Left renal cortex interstitium (tissue), 4 donors: ENCODE measurements at regions not wholly inside any gene's neighbourhood (a gene's known extent, or its start where the extent isn't known, plus 50 kb on each side); places are given as distances from the start of the nearest gene placed in this dataset.
"Not testable (repeated sequence)": the region's sequence is repeated elsewhere in the genome, so short reads cannot be mapped to it uniquely, and the experiment has no call there.

Source experiments
- DNase-seq, 4 donors: peaks; one replicate each; pipeline ENCODE4 v3.0.0-alpha.2; 2013; ENCODE audit warnings: low read depth in 4 of 4, low spot score in 2 of 4, missing footprints in 1 of 4

DNA sequence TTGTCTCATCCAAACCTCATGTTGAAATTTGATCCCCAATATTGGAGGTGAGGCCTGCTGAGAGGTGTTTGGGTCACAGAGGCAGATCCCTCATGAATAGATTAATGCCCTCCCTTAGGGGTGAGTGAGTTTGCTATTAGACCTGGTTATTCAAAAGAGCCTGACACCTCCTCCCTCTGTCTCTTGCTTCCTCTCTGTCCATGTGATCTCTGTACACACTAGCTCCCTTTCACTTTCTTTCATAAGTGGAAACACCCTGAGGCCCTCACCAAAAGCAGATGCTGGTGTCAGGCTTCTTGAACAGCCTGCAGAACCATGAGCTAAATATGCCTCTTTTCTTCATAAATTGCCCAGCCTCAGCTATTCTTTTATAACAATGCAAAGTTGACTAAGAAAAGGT is 447.1 kb downstream of the MDFIC start:
- DNase-seq, result no peak

DNA sequence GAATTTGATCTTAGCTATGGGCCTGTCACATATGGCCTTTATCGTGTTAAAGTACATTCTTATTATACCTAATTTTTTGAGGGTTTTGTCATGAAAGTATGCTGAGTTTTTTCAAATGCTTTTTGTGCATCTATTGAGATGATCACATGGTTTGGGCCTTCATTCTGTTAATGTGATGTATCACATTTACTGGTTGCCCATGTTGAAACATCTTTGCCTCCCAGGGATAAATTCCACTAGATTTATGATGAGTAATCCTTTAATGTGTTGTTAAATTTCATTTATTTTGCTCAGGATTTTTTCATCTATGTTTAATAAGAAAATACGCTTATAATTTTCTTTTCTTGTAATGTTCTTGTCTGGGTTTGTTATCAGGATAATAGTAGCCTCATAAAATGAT is 442.0 kb downstream of the MDFIC start:
- DNase-seq, result no peak

DNA sequence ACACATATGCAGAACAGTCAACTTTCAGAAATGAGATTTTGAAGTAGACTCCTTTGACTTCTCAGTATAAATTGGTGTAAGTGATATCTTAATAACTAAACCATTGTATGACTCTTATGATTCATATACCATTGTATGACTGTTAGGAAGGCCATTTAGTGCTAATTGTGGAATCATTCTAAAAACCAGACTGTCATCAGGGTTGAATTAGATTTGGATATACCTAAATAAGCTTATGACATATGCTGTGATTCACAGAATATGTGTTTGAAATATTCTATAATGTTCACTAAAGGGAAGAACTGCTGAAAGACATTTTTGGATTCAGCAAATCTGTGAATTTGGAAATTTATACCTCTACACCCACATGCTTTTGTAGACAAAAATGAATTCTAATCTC is 438.1 kb downstream of the MDFIC start:
- no peak for DNase-seq

DNA sequence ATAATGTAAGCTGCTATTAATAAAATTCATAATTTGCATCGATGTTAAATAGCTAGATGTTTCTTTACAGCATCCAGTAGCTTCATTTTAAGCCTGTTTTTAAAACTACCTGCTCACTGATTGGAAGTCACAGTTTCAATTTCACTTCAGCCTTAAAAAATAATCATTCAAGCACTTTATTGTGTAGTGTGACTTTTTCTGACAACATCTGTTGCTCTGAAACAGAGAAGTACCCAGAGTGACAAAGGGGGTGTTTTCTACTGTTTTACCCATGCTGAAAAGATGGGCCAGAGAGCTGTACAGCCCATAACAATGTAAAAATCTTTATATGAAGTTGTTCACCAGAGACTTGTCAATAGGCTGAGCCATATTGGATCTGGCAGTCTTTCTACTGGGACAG is 437.2 kb downstream of the MDFIC start:
- no peak for DNase-seq

DNA sequence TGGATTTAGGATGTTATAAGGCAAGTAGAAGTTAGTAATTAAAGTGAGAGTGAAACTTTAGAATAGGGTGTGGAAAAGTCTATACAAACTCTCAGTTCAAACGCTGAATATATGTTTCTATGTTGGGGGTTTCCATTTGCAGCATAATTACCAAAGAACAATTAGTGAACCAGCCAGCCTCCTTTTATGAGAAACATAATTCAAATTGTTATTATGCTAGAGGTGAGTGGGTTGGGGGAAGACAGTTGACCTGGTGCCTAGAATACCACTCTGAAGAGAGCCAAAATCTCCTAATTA is 435.8 kb downstream of the MDFIC start:
- DNase-seq, result no peak

DNA sequence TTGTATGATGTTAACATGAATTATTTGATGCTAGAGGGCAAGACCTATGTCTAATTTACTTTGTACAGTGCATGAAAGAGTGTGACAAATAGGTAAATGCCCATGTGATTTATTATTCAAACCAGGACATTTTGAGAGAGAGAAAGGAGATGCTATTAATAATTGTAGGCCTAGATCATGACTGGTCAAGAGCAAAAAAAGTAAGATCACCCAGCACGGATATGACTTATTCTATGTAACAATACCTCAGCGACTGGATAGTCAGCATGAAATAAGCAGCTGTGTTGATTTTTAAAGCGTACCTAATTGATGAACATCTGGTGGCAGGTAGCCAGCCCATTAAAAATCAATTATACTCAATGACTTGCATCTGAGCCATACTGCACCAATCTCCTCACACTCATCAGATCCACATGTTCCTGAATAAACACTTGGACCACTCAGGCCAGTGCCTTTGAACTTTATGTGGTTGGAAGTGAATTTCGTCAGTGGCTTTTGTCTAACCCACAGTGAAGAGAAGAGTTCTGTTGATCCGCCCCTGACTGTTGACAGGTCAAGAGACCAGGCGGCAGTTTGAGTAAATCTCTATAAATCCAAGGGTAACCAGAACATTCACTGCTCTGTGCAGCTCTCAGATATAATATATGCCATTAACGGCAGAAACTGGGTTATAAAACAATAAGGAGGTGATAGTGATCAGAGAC is 435.3 kb downstream of the MDFIC start:
- DNase-seq, result no peak

DNA sequence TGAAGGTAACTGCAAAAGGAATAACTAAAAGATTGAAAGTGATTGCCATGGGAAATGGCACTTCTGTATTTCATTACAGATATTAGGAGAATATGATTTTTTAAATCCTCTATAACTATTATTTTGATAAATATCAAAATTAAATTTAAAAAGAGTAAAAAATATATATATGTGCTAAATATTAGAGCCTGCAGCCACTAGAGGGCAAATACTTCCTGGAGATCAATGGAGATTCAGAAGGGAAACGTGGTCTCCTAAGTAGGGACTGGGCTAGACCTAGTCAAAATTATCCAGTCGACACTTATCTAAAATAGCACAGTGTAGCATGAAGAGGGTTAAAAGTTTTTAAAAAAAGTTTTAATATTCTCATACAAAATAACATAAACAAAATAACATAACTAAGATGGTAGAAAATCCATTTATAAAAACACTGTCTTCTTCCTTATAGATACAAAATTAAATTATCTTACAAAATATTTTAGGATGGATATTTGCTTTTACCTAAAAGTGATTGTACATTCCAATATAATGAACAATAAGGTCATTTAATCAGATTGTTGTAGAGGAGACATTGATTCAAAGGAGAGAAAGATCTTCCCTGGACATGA is 434.3 kb downstream of the MDFIC start:
- no peak for DNase-seq

DNA sequence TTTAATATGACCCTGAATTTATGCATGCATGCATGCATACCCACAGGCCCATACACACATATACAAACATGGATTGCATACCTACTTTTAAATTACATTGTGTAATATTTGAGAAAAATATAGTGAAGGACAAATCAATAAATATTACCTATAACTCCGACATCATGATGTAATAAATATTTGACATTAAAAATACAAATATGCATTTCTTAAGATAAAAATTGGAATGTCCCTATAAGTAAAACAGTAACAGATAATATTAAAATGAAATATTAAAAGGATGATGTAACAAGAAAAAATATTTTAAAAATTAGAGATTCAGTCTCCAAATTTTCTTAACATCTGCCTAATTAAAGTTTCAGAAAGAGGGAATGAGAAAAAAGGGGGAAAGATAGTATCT is 433.0 kb downstream of the MDFIC start:
- DNase-seq, result no peak

DNA sequence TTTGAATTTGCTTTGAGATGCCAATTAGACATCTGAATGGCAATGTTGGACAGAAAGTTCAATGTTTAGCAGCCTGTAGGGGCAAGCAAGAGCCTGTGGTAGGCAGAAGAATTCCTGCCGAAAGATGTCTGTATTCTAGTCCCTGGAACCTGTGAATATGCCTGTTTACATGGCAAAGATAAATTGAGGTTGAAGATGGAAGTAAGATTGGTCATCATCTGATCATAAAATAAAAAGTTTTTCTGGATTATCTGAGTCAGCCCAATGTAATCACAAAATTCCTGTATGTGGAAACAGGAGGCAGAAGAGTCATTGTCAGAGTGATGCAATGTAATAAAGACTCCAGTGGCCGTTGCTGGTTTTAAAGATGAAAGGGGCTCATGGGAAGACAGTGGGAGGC is 430.5 kb downstream of the MDFIC start:
- no peak for DNase-seq

DNA sequence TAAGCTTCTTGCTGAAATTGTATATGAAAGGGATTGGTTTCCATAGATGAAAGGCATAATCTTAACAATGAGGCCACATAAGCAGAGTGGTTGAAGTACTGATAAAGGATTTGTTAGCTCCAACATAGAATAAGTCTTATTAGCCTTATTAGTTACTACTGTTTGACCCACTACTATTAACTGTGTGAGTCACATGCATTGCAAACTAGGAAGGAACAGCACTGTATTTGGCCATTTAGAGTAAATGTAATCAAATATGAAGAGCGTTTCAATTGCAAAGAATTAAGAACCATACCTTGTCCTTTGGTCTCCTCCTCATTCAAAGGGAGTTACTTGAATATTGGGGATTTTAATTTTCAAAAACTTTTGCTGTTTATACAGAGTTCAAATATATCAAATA is 428.9 kb downstream of the MDFIC start:
- no peak for DNase-seq

DNA sequence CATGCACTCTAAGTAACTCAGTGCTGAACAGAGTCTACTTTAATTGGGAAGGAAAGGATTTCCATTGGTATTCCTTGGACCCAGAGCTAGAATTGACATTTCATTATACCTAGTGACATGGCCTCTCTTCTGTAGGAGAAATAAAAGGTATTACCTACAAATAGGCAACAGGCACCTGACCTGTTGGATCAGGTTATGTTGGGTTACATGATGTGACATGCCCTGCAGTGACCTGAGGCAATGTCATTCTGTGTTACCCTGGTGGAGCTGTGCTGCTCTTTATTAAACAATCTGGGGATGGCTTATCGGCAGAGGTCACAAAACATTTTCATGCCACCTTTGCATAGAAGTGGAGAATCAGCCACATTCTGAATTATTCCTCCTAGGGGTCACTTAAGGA is 427.7 kb downstream of the MDFIC start:
- no peak for DNase-seq

DNA sequence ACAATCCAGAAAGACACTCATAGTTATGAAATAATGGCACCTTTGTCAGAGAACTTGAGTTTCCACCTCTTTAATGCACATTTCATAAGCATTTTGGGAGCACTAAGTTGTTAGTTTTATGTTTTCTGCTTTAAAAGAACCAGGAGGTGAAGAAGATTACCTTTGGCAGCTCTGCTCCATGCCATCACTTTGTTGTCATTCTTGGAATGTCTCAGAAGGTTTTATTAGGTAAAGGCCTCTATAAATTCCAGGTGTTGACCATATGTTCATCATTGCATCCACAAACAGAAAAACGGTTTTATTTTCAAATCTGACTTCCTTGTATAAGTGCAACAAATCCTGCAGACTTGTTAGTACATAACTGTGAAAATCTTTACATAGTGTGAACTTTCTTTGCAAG is 424.8 kb downstream of the MDFIC start:
- no peak for DNase-seq

DNA sequence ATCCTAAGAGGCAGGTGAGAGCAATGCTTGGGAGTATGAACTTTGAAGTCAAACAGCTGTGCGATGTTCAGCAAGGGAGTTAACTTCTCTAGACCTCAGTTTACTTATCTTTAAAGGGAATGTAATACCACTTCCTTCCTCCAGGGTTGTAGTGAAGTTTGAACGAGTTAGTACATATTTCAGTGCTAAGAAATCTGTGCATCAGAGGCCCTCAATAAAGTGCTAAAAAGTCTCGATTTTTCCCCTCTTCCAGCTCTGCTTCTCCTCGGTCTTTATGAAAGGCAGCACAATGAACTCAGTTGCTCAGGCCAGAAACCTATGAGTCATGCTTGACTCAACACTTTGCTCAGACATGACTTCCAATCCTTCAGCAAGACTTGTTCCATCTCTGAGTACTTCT is 418.9 kb downstream of the MDFIC start:
- DNase-seq, result no peak

DNA sequence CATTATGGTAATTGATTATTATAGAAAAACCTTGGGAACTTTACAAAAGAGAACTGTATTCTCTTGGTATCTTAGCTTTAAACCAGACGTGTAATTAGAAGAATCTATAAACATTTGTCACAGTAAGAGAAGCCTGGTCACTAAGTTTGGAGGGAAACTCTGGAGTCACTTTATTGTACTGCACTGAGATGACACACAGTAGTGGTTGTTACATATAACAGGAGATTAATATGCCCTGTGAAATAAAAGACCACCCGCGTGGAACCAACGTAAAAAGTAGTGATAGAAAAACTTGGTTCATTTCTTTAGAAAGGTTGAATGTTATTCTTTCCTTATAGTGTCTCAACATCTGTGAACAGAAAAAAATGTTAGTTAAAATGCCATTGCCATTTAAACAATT is 416.1 kb downstream of the MDFIC start:
- no peak for DNase-seq

DNA sequence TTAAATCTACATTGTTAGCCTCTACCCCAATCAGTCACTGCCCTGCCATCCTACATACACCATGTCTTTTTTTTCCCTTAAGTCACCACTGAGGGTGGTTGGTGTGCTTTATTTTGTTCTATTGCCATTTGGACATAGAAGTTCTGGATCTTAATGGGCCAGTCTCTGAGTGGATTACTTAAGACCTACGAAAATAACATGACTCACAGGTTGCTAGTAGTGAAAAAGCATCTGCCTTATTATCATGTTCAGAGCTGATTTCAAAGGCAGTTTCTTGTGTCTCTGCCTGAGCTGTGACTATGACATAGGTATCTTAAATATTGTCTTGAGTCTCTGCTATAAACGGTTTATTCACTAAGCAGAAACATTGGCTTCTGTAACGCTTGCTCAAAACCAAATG is 410.8 kb downstream of the MDFIC start:
- DNase-seq, result no peak

DNA sequence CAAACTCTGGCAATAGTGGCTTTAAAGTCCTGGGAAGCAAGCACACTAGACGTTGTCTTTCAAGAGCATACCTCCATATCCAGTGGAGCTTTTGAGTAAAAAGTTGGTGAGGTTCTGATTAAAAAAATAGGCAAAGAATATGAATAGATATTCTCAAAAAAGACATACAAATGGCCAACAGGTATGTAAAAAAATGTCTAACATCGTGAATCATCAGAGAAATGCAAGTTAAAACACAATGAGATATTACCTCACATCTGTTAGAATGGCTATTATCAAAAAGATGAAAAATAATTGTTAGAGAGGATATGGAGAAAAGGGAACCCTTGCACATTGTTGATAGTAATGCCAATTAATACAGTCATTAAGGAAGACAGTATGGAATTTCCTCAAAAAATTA is 407.1 kb downstream of the MDFIC start:
- no peak for DNase-seq

DNA sequence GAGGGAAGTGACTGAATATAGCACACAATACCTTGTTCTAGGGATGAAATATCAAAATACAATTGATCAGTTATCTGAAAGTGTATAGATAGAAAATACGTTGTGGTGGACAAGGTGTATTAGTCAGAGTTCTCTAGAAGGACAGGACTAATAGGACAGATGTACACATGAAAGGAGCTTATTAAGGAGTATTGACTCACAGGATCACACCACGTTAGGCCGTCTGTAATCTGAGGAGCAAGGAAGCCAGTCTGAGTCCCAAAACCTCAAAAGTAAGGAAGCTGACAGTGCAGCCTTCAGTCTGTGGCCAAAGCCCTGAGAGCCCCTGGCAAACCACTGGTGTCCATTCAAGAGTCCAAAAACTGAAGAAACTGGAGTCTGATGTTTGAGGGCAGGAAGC is 406.1 kb downstream of the MDFIC start:
- DNase-seq, result no peak

DNA sequence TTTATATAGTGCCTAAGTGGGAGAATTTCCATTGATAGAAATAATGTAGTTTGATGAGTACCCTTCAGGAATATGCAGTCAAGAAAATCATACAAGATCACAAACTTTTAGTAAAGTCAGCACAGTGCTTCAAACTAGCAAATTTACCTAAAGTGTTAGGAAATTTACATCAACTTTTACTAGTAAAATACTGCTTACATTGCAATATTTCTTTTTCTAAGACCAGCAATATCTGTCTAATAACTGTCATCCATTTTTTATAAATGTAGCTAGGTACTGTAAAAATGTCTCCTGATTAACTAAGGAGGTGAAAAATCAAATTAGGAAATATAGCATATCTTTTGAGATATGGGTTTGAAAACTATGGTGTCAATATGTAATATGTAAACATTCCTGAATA is 405.4 kb downstream of the MDFIC start:
- DNase-seq, result no peak

DNA sequence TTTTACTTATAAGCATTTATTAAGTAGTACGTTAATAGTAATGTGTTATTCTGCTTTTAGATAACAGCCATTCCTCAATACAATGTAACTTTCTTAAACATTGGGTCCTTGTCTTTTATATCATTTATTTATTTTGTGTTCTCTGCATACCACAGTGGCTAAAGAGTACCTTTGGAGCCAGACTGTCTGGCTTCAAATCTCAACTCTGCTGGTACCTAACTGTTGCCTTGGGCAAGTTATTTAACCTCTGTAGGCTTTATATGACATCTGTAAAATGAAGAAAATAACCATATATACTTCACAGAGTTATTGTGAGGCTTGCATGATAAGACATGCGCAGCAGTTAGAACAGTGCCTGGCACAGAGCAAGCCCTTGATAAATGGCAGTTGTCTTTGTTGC is 397.6 kb downstream of the MDFIC start:
- no peak for DNase-seq

DNA sequence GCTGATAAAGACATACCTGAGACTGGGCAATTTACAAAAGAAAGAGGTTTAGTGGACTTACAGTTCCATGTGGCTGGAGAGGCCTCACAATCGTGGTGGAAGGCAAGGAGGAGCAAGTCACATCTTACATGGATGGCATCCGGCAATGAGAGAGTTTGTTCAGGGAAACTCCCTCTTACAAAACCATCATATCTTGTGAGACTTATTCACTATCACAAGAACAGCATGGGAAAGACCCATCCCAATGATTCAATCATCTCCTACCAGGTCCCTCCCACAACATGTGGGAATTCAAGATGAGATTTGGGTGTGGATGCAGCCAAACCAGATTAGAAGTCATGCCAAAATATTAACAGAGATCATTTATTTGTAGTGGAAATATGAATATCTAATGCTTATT is 388.4 kb downstream of the MDFIC start:
- DNase-seq, result not testable (repeated sequence)

DNA sequence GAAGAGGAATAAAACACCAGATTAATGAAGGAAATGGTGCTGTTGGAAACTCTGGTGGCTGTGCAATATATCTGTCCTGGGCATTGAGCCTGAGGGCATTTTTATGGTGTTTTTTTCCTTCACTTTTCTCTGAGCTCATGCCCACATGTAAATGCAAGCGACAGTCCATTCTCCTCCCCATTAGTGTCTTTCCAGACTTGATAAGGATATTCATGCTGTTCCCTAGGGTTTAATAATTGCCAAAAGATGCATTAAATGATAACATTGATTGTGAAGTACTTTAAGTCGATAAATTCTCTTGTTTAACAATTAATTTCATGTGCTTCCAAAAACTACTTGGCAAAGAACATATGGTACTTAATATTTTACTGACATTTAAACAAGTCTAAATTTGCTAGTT is 384.7 kb downstream of the MDFIC start:
- DNase-seq, result no peak

DNA sequence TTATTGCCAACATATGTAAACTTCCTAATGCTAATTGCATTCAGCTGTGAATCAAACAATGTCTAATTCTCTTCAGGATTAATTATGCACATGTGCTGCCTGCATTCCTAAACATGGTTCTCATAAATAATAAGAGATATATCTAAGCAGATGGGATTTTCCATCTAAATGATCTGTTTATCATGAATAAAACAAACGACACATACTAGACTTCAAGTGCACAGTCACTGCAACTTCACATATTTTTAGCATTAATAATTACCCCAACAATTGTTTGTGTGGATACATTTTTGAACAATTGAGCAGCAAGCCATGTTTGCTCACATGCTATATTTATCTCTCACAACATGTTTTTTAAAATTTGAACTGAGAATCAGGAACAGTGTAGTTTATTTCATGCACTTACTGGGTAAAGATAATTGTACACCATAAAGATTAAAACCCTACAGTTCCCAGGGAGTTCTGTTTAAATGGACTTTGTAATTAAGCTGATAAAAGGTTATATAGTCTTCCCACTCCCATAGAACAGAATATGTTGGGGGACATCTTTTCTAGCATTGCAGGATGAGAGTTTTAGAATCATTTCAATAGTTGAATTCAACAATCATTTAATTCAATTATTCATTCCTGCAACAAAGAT is 378.5 kb downstream of the MDFIC start:
- no peak for DNase-seq
